Adrenal gland (tissue), 5 donors: ENCODE measurements at regions not wholly inside any gene's neighbourhood (a gene's known extent, or its start where the extent isn't known, plus 50 kb on each side); places are given as distances from the start of the nearest gene placed in this dataset.

Experiments used
- POLR2A ChIP-seq, 2 donors: fragments of 450-650 bp; IDR thresholded peaks; one replicate each; pipeline ENCODE4 v1.6.1; 2017; ENCODE audit warnings: antibody characterized with exemption in 2 of 2, mild to moderate bottlenecking in 2 of 2, moderate library complexity in 1 of 2
- TF ChIP-seq, protein P1 (sequence below), 6 experiments: fragments of 450-650 bp in 4 of 6; fragments of 200-600 bp in 2 of 6; sonication (generic) in 1 of 6; IDR thresholded peaks; 1 replicate in 5 of 6; 2 replicates in 1 of 6; pipeline versions ENCODE4 v1.5.1 to v1.8.0; 2016 to 2021; ENCODE audit warnings: antibody characterized with exemption in 6 of 6, mild to moderate bottlenecking in 2 of 6, moderate library complexity in 1 of 6
- donor health status: DM: no; HTN: no; CAD: no.

DNA sequence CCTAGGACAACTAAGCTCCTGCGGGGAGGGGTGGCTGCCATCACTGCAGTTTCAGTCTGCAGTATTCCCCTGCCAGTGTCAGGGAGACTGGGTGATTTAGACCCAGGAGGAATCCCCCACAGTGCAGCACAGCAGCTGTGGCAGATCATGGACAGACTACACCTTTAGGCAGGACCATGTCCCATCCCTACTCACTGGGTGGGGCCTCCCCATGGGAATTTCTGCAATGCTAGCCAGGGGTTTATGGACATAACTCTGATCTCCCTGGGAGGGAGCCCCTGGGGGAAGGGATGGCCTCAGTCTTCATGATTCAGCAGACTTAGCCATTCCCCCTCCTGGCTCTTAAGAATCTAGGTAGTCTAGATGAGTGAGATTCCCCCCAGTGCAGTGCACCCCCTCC is 130.1 kb upstream of the STAC start:
- TF ChIP-seq, protein P1, sequence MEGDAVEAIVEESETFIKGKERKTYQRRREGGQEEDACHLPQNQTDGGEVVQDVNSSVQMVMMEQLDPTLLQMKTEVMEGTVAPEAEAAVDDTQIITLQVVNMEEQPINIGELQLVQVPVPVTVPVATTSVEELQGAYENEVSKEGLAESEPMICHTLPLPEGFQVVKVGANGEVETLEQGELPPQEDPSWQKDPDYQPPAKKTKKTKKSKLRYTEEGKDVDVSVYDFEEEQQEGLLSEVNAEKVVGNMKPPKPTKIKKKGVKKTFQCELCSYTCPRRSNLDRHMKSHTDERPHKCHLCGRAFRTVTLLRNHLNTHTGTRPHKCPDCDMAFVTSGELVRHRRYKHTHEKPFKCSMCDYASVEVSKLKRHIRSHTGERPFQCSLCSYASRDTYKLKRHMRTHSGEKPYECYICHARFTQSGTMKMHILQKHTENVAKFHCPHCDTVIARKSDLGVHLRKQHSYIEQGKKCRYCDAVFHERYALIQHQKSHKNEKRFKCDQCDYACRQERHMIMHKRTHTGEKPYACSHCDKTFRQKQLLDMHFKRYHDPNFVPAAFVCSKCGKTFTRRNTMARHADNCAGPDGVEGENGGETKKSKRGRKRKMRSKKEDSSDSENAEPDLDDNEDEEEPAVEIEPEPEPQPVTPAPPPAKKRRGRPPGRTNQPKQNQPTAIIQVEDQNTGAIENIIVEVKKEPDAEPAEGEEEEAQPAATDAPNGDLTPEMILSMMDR (IDR thresholded peaks at IDR 0.05): no peak
- no peak for TF ChIP-seq POLR2A (IDR thresholded peaks at IDR 0.05)
